H9 (cell line): ENCODE measurements at regions not wholly inside any gene's neighbourhood (a gene's known extent, or its start where the extent isn't known, plus 50 kb on each side); places are given as distances from the start of the nearest gene placed in this dataset.
A peak's percentile ranks its signal among the peaks of the same experiment; 100 is the strongest.

ENCODE experiments used
- DNase-seq: peaks from one replicate; pipeline ENCODE4 v3.0.0-alpha.2; 2017
- H2AFZ ChIP-seq: one replicate; pipeline ENCODE4 v1.6.1; 2013; ENCODE audit warnings: mild to moderate bottlenecking, low read length, control low read depth, moderate library complexity
- H2AK5ac ChIP-seq: 2 replicates; pipeline ENCODE4 v1.6.1; 2013; ENCODE audit warnings: low read length, control low read depth, mixed read lengths; ENCODE audit not compliant: insufficient read length
- H2BK120ac ChIP-seq: one replicate; pipeline ENCODE4 v1.6.1; 2013; ENCODE audit warnings: low read depth, mild to moderate bottlenecking, low read length, control low read depth, inconsistent platforms; ENCODE audit not compliant: poor library complexity, severe bottlenecking
- H2BK12ac ChIP-seq: 2 replicates; pipeline ENCODE4 v1.6.1; 2013; ENCODE audit warnings: low read length, control low read depth, mixed read lengths, low read depth; ENCODE audit not compliant: insufficient read length
- H2BK15ac ChIP-seq: 2 replicates; pipeline ENCODE4 v1.6.1; 2013; ENCODE audit warnings: low read depth, low read length, control low read depth
- H2BK20ac ChIP-seq: one replicate; pipeline ENCODE4 v1.6.1; 2013; ENCODE audit warnings: low read depth, mild to moderate bottlenecking, low read length, control low read depth, inconsistent platforms; ENCODE audit not compliant: poor library complexity, severe bottlenecking
- H2BK5ac ChIP-seq: 2 replicates; pipeline ENCODE4 v1.6.1; 2013; ENCODE audit warnings: low read length, control low read depth, mixed read lengths; ENCODE audit not compliant: insufficient read length
- H3K14ac ChIP-seq: 2 replicates; pipeline ENCODE4 v1.6.1; 2013; ENCODE audit warnings: low read length, control low read depth; ENCODE audit not compliant: insufficient read depth
- H3K18ac ChIP-seq: 2 replicates; pipeline ENCODE4 v1.6.1; 2013; ENCODE audit warnings: low read depth, mild to moderate bottlenecking, mixed read lengths, low read length, control low read depth; ENCODE audit not compliant: insufficient read length
- H3K23ac ChIP-seq: 2 replicates; pipeline ENCODE4 v1.6.1; 2013; ENCODE audit warnings: low read length, control low read depth, mixed read lengths, low read depth; ENCODE audit not compliant: insufficient read length
- H3K23me2 ChIP-seq: 2 replicates; pipeline ENCODE4 v1.6.1; 2013; ENCODE audit warnings: low read depth, mild to moderate bottlenecking, mixed read lengths, low read length, control low read depth; ENCODE audit not compliant: insufficient read length, poor library complexity, severe bottlenecking
- H3K27ac ChIP-seq: 2 replicates; pipeline ENCODE4 v1.5.1; 2013; ENCODE audit warnings: low read length, control low read depth, mixed read lengths, low read depth; ENCODE audit not compliant: insufficient read length
- H3K27me3 ChIP-seq: 2 replicates; pipeline ENCODE4 v1.6.1; 2013; ENCODE audit warnings: low read length, control low read depth, inconsistent platforms; ENCODE audit not compliant: insufficient read depth
- H3K4ac ChIP-seq: 2 replicates; pipeline ENCODE4 v1.6.1; 2013; ENCODE audit warnings: low read depth, mild to moderate bottlenecking, control low read depth, inconsistent platforms, low read length, moderate library complexity
- H3K4me1 ChIP-seq: 2 replicates; pipeline ENCODE4 v1.6.1; 2013; ENCODE audit warnings: low read length, control low read depth, inconsistent platforms; ENCODE audit not compliant: insufficient read depth
- H3K4me2 ChIP-seq: 2 replicates; pipeline ENCODE4 v1.6.1; 2013; ENCODE audit warnings: low read length, control low read depth, mixed read lengths; ENCODE audit not compliant: insufficient read length, insufficient read depth
- H3K56ac ChIP-seq: 2 replicates; pipeline ENCODE4 v1.6.1; 2013; ENCODE audit warnings: low read depth, mild to moderate bottlenecking, mixed read lengths, low read length, control low read depth; ENCODE audit not compliant: insufficient read length
- H3K79me1 ChIP-seq: 2 replicates; pipeline ENCODE4 v1.6.1; 2013; ENCODE audit warnings: low read depth, mild to moderate bottlenecking, moderate library complexity, low read length, control low read depth, inconsistent platforms; ENCODE audit not compliant: insufficient read depth, poor library complexity, severe bottlenecking
- H3K79me2 ChIP-seq: 2 replicates; pipeline ENCODE4 v1.6.1; 2013; ENCODE audit warnings: low read length, control low read depth, inconsistent platforms; ENCODE audit not compliant: insufficient read depth
- H3K9ac ChIP-seq: 2 replicates; pipeline ENCODE4 v1.6.1; 2013; ENCODE audit warnings: low read length, control low read depth, mixed read lengths; ENCODE audit not compliant: insufficient read length; ENCODE audit errors: extremely low read depth
- H3K9me3 ChIP-seq: one replicate; pipeline ENCODE4 v1.6.1; 2013; ENCODE audit warnings: low read depth, low read length, inconsistent platforms; ENCODE audit not compliant: control insufficient read depth
- H3T11ph ChIP-seq: one replicate; pipeline ENCODE4 v1.6.1; 2013; ENCODE audit warnings: mild to moderate bottlenecking, low read length, control low read depth, inconsistent platforms
- H4K20me1 ChIP-seq: one replicate; pipeline ENCODE4 v1.6.1; 2013; ENCODE audit not compliant: control insufficient read depth, insufficient read length, insufficient read depth
- H4K5ac ChIP-seq: 2 replicates; pipeline ENCODE4 v1.6.1; 2013; ENCODE audit warnings: low read depth, mild to moderate bottlenecking, mixed read lengths, low read length, control low read depth; ENCODE audit not compliant: insufficient read length
- H4K8ac ChIP-seq: replicated peaks from 2 replicates; pipeline ENCODE4 v1.6.1; 2013; ENCODE audit warnings: low read length, control low read depth, mixed read lengths, low read depth; ENCODE audit not compliant: insufficient read length
- H4K91ac ChIP-seq: 2 replicates; pipeline ENCODE4 v1.6.1; 2013; ENCODE audit warnings: low read depth, mild to moderate bottlenecking, moderate library complexity, mixed read lengths, low read length, control low read depth; ENCODE audit not compliant: insufficient read length
- H3K27ac Mint-ChIP-seq, 3 experiments: 2 replicates in 2 of 3; 3 replicates in 1 of 3; pipeline ENCODE4 v1.8.0; 2020 to 2021; ENCODE audit warnings: mixed read lengths in 3 of 3, mild to moderate bottlenecking in 1 of 3, moderate library complexity in 1 of 3
- H3K27me3 Mint-ChIP-seq: 2 replicates; pipeline ENCODE4 v1.8.0; 2021; ENCODE audit warnings: low read depth, mild to moderate bottlenecking, moderate library complexity, mixed read lengths
- H3K36me3 Mint-ChIP-seq, 3 experiments: 2 replicates in 2 of 3; 3 replicates in 1 of 3; pipeline ENCODE4 v1.8.0; 2020 to 2021; ENCODE audit warnings: low read depth in 3 of 3, mixed read lengths in 3 of 3; ENCODE audit not compliant: insufficient read depth in 1 of 3
- H3K4me1 Mint-ChIP-seq, 2 experiments: 2 replicates each; pipeline ENCODE4 v1.8.0; 2020; ENCODE audit warnings: mixed read lengths in 2 of 2
- H3K4me3 Mint-ChIP-seq, 2 experiments: 2 replicates in 1 of 2; 3 replicates in 1 of 2; pipeline ENCODE4 v1.8.0; 2020 to 2021; ENCODE audit warnings: mild to moderate bottlenecking in 2 of 2, mixed read lengths in 2 of 2, moderate library complexity in 1 of 2
- H3K9me3 Mint-ChIP-seq, 2 experiments: 2 replicates in 1 of 2; 3 replicates in 1 of 2; pipeline ENCODE4 v1.8.0; 2020; ENCODE audit warnings: mild to moderate bottlenecking in 2 of 2, mixed read lengths in 2 of 2, moderate library complexity in 1 of 2
- CTCF ChIP-seq: fragments of 200-600 bp; sonication (generic); conservative IDR thresholded peaks from 3 replicates; pipeline ENCODE4 v1.8.0; 2021; ENCODE audit warnings: antibody characterized with exemption, mild to moderate bottlenecking
- WGBS: extraction: QIAGEN DNeasy Blood & Tissue Kit; methylation state at CpG from one replicate; pipeline ENCODE4 v1.1.7; 2013; ENCODE audit warnings: missing lambda C conversion rate, low lambda C conversion rate, mixed read lengths; ENCODE audit not compliant: insufficient read length; ENCODE audit errors: extremely low coverage; 5-methylcytosine and 5-hydroxymethylcytosine counted together

DNA sequence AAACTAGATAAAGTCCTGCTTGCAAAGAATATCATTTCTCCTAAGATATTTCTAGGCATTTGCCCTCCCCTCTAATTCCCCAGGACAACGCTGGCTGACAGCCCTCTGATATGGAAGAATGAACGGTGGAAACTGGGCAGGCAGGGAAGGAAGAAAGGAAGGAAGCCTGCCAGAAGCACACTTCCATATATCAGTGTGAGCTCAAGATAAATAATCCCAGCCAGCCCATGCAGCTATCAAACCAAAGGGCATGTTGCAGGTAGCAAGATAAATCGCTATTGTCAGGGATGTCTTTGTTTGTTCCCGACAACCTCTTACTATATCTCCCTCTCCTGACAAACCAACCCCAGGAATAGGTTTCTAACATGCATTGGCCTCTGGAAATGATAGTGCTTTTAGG is 412.8 kb downstream of the HNRNPD start:
- Mint-ChIP-seq H3K4me3 (no peak overlapping the region), H3K4me1 (peaks cover 12 to 14% of the 10 kb centered on the region in 2 experiments), H3K27ac (peak overlapping the region in 1 of 3 experiments; percentile 65; a peak in 1 of 7 replicates), H3K27me3 (no peaks in the 10 kb centered on the region), H3K36me3 (no peaks in the 10 kb centered on the region), H3K9me3 (no peaks in the 10 kb centered on the region)
- no peak overlapping the region for H3T11ph ChIP-seq
- H3K79me2 ChIP-seq: no peaks in the 10 kb centered on the region
- H4K20me1 ChIP-seq: no peaks in the 10 kb centered on the region
- no peaks in the 10 kb centered on the region for H3K23me2 ChIP-seq
- H3K4me1 ChIP-seq: no peaks in the 10 kb centered on the region
- no peak overlapping the region for H3K4ac ChIP-seq
- H4K5ac ChIP-seq: no peak overlapping the region
- H2BK120ac ChIP-seq: no peak overlapping the region
- H2AFZ ChIP-seq: no peak overlapping the region
- no peaks in the 10 kb centered on the region for H3K79me1 ChIP-seq
- no peak overlapping the region for H2BK20ac ChIP-seq
- H3K14ac ChIP-seq: no peak overlapping the region
- H3K27ac ChIP-seq: no peak overlapping the region
- H2BK5ac ChIP-seq: no peak overlapping the region
- WGBS: no CpG with 5 or more reads among the region's 4 CpGs
- TF ChIP-seq CTCF: no peak
- no peak overlapping the region for H3K56ac ChIP-seq
- no peak overlapping the region for H2BK12ac ChIP-seq
- no peak overlapping the region for H4K91ac ChIP-seq
- H2BK15ac ChIP-seq: no peak overlapping the region
- H3K27me3 ChIP-seq: no peaks in the 10 kb centered on the region
- no peak overlapping the region for H3K23ac ChIP-seq
- DNase-seq: no peak
- H2AK5ac ChIP-seq: no peak overlapping the region
- H3K9ac ChIP-seq: no peak overlapping the region
- no peak overlapping the region for H3K18ac ChIP-seq
- no peak overlapping the region for H3K4me2 ChIP-seq
- no peak overlapping the region for H4K8ac ChIP-seq
- H3K9me3 ChIP-seq: no peaks in the 10 kb centered on the region
